Activated T-helper 1 cell treated with anti-CD3 and anti-CD28 coated beads, Interleukin-2, amount 50 U/mL, for 16 hours (primary cell): ENCODE measurements at regions not wholly inside any gene's neighbourhood (a gene's known extent, or its start where the extent isn't known, plus 50 kb on each side); places are given as distances from the start of the nearest gene placed in this dataset.

ENCODE experiments used
- DNase-seq, 2 donors: peaks; one replicate each; pipeline ENCODE4 v3.0.0-alpha.2; 2020; ENCODE audit warnings: low read depth in 1 of 2, low spot score in 1 of 2

DNA sequence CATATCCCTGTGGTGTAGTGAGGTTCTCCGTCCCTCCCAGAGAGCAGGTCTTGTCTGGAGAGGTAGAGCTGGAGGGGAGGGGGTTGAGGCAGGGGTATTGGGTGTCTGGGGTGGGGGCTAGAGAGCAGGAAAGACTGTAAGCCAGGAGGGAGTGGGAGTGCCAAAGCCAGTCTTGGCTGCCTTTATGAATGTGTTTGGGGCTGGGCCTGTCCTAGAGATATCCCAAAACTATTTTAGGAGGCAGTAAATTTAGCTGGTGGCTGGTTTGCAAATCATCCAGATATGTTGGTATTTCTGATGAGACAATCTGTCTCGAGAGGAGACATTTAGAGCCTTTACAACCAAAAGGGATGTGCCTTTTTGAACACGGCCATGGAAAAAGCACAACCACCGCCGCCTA, 166.6 kb downstream of the TLE3 start:
- no peak for DNase-seq

DNA sequence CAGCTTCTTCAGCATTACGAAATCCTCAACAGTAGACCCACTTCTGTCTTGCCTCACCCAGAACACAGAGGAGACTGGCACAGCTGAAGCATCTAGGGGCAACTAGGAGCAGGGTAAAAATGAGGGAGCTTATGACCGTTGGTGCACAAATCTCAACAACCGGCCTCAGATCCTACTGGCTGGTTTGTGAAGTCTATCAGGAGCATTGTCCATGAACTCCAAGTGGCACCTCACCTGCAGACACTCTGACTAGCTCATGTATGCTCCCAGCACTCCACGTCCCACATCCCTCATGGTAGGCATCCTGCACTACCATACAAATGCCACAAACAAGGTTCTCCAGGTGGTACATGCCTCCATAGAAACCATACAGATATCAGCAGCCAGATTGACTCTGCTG, 163.1 kb downstream of the TLE3 start:
- no peak for DNase-seq

DNA sequence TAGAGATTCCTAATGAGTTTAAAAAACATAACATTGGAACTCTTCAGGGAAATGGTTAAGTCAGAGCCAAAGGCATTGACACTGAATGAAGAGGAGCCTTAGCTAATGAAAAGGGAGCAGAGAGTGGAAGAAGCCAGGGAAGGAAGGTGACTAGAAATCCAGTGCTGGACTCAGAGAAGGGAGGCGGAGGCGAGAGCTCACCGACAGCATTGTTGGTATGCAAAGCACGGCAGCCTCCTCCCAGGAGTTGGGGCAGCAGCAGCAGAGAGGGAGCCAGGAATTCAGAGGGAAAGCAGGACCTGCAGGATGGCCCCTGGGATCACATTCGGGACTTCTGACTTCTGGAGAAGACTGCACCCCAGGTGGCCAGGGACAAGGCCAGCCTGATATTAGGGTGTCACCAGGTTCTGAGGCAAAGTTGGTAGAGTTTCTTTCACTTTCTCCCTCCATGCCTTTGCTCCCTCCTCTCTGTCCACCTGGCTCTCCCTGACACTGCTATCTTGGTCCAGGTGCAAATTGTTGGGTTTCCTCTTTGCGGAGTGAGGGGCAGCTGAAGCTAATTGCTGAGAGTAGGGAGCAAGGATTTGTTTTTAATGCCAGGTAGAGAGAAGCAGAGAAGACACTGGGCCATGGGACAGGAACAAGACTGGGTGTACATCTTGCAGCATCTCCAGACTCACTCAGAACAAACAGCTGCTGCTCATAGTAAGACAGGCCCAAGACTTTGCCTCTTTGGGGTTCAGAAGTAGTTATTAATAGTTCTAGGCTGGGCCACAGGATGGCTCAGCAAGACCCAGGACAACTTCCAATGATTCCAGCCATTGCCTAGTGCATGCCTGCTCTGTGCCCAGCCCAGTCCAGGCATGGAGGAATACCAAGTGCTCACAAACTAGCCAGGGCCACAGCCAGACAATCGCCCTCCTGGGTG, 157.9 kb downstream of the TLE3 start:
- no peak for DNase-seq

DNA sequence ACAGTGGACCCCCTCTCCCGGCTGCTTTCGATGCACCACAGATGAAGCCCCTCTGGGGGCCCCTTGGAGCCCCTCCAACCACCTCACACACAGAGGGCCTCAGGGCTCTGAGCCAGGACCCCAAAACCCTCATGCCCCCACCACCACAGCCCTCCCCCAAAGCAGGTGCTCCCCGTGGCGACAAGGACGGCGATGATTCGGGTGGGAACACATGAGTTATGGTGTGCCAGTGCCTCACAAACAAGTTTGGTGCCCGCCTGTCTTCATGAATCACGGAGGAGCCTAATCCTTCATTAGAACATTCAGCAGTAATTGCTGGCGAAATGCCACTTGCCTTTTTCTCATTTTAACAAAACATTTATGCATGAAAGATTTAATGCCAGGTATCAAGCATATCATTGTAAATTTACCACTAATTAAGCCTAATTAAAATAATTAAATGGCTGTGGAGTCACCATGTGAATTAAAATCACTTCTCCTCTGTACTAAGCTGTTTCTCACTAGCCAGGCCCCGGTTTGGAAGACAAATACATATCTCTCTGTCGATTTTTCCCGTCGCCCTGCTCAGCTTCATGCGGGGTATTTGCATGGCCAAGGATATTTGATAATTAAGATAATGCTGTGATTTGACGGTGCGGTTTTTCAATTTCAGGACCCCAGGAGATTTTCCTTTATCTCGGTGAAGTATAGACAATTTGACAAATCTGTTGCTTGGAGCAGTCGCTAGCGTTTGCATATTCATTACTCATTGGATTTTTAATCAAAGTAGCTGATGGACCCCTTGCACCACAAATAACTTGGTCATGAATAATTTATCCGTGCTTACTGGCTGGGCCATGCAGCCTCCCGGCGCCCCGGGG, 157.0 kb downstream of the TLE3 start:
- DNase-seq: no peak

DNA sequence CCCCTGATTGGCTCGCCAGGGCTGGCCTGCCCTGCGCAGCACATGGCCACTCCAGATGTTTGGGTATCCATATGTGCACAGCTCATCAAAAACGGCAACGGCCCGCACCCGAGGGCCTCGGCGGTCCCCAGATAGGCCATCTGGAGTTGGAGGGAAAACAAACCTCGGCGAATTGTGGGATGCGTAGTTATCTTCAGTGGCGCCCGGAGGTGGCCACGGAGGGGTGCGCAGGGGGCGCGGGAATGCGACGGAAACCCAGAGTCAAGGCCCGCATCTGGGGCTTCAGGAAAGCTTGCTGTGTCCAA, 156.5 kb downstream of the TLE3 start:
- DNase-seq: no peak

DNA sequence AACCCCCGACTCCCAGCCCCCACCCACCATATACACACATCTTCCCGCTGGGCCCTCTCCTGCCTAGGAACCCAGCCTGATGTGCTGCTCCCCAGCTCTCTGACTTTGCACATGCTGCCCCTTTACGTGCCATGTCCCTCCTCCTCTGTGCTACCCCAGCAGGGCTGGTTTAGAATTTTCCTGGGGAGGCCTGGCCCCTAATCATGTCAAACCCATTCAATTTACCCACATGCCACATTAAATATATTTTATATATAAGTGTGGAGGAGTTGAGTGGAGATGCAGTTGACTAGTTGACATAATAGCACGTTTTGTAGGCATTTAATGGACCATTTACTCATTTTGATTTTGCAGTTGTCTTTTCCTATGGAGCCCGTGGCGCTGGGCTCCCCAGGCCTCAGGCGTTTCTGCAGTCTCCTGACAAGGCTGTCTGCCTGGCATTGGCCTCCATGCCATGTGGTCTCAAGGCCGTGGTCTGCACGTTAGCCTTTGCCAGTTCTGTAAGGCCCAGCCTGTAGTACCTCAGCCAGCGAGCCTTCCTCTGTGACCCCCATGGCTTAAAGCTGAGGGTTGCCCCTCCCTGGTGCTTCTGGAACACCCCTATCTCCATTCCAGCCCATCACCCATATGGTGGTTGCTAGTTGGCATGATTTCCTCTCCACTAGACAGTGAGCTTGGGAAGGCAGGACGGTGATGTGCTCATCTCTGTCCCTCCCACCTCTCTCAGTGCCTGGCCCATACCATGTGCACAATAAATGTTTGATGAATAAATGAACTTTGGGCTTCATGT, 155.8 kb downstream of the TLE3 start:
- no peak for DNase-seq

DNA sequence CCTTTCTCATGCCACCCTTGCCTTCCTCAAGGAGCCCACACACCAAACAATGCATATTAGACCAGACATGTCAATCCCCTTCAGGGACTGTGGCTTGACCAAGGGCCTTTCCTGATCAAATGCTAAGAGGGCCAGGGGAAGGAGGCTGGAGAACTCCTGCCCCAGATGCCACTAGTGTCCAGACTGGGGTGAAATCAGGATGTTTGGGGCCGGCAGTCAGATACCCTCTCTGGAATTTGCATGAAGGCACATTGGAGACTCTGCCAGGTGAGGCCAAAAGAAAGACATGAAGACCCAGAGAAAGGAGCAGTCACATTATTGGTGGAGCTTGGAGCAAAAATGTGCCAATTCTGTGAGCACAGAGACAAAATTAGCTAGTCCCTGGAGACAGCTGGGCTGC, 154.1 kb downstream of the TLE3 start:
- no peak for DNase-seq

DNA sequence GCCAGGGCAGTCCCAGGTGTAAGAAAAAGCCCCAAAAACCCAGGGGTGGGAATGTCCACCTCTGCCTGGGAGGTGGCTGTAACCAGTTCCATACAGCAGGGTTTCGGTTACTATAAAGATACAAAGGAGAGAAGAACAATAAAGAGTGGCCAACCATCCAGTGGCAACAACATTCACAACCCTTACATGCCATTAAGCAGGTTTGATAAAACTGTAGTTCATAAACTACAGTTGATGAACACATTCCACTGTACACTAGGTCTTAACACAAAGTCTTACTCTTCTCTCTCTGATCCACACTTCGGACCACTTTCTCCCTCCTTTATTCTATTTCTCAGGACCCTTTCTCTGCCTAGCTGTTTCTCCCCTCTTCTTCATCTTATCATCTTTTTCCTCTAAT, 152.0 kb downstream of the TLE3 start:
- no peak for DNase-seq

DNA sequence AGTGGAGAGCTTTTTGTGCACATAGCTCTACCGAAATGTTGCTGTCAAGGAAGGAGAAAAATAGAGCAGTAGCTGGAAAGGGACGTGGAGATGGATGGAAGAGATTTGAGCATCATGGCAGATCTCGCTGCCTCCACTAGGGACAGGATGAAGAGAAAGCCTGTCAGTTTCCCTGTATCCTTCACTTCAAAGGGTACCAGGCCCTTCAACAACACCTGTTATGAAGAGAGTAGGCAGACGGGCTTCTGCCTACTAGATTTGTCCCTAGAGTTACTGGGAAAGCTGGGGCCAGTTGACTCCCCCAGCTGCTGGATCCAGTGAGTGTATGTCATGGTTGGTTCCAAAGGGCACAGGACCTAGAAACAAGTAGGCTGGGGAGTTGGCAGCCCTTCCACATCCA, 150.8 kb downstream of the TLE3 start:
- no peak for DNase-seq

DNA sequence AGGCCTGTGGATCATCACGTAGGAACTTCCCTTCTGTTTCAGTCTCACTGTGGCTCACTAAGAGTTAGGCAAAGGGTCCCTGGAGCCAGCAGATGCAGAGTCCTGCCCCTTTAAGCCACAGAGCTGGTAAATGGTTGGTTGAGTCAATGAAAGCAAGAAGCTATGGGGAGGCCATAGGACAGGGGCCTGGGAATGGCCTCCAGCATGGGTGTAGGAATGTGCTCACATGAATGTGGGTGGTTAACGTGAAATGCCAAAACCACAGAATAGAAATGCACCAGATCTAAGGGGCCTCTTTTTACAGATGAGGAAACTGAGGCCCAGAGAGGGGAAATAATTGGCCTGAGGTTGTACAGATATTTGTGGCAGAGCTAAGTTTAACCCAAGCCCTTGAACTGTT, 150.3 kb downstream of the TLE3 start:
- DNase-seq: no peak

DNA sequence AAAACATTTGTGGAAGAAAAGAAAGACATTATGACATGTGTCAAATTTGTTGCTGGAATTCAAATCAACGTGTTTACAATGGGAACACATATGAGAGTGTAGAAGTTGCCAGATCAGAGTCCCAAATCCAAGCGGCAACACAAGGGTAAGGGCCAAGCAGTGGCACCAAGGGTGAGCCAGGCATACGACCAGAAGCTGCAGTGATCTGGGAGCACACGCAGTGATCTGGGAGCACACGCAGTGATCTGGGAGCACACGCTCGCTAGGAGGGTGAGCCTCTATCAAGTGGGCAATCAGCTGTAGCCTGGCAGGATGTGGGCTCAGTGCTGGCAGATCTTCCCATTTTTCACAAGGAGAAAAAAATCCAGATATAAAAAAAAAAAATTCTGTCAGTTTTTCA, 148.2 kb downstream of the TLE3 start:
- no peak for DNase-seq

DNA sequence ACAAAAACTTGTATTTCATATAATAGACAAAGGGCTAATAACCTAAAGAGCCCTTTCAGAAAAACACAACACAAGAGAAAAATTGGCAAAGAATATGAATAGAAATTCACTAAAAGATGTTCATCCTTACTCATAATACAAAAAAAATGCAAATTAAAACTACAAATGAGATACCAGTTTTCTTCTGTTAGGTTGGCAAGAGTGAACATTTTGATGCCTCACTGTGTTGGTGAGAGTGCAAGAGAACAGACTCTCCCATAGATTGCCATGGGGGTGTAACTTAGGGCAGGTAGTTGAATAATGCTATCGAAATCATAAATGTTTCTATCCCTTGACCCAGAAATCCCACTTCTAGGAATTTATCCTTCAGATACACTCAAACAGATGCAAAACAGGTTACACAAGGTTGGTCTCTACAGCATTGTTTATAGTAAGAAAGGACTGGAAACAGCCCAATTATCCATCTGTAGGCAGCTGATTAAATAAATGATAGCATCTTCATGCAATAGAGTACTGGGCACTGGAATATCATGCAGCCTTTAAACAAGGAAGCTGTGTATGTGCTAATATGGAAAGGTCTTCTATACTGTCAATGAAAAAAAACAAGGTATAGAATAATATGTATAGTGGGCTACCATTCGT, 146.3 kb downstream of the TLE3 start:
- no peak for DNase-seq

DNA sequence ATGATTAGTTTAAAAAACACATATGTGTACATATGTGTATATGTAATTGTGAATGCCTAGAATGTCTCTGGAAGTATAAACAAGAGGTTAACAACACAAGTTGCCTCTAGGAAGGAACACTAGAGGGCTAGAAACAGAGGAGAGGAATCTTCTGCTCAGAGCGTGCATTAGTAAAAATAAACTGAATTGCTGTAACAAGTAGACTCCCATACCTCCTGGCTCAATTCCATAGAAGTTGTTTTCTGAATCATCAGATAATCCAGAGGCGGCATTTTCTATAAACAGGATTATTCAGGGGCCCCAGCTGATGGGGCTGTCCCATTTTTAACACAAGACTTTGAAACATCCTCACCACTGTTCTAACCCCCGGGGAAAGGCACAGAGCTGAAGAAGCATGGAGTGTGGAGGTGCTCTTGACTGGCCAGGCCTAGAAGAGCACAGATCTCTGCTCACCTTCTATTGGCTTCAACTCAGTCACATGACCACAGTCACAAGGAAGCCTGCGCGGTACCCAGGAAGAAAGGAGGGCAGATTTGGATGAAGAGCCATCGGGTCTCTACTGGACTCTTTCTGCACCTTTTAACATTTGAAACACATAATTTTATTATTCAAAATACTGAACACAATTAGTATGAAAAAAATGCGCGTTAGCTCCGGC, 145.7 kb downstream of the TLE3 start:
- DNase-seq: no peak

DNA sequence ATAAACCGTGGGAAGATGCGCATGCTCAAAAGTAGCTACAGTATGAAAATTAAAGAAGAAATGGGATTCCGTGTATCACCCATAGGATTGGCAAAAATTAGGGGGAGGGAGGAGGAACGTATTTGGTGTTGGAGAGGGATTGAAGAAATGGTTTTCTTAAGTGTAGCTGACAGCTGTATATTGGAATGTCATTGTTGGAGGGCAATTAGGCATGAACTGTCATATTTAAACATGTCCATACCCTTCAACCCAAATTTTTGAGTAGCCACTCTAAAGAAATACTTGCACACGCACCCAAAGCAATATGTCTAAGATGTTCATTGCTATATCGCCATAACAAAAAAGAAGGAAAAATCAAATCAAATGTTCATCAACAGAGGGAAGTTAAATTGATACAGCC, 144.7 kb downstream of the TLE3 start:
- no peak for DNase-seq

DNA sequence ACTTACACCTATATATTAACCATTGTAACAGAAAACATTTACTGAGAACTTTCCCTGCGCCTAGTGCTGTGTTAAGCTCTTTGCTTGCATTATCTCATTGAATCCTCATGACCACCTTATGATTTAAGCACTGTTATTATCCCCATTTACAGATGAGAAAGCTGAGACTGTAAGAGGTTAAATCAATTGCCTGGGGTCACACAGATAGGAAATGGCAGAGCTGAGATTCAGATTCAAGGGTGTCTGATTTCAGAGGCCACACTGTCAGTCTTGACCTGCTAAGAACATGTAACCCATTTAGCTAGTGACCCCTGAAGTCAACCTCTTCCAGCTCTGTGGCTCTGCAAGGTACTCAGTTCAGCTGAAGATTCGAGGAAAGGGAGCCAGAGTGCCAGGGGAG, 143.9 kb downstream of the TLE3 start:
- DNase-seq: no peak

DNA sequence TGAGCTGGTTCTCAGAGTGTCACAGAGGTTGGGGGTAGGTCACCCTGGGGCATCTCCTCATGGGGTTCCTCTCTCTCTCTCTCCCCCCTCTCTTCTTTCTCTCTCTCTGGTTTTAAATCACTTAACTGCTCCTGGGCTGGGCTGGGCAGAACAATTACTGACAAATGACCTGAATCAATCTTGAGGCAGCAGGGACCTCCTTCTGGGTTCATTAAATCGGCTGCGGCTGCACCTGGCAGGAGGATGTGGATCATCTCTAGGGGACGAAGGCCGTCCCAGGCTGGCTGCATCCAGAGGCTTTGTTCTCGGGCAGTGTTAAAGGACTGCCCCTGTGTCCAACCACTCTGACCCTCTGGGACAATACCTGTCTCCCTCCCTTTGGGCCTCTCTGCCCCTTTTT, 143.1 kb downstream of the TLE3 start:
- no peak for DNase-seq

DNA sequence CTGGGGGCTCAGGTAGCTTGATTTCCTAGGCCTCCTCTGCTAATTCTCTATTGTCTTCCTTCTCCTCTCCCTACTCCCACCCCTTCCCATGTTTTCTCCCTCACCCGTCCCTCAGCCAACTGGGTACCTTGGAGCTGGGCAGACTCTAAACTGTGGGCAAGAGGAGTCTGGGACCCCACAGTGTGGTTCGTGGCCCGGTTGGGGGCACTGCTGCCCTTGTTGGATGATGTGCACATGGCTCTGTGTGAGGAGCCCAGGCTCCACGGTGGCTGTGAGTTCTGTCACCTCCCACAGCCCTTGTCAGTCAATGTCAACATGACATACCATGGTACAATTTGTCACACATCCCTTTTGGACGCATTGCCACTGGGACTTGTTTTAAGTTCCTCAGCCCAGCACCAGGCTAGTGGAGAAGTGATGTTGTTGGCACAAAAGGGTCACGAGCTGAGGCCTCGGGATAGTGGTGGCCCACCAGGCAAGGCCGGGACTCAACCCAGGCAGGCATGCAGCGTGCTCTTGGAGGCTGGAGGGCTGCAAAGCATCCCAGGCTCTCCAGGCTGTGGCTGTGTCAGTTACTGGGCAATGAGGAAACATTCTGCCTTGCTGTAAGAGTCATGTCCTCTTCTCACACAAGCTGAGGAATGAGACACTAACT, 142.3 kb downstream of the TLE3 start:
- DNase-seq: no peak

DNA sequence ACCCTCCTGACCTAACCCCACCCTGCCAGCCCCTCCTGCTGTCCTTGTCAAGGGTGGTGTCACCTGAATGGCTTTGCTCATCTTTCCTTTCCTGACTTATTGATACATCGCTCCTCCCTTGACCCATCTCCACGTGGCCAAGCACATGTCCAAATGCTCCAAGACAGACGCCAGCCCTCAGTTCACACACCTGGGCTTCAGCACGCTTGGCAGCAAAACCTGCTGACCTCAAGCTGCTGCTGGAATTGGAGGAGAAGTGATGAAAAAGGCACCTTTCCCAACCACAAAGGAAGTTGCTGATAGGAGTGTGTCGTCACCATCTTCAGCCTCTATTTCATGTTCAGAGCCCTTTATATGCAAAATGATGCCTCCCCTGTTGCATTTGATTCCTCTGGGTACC, 141.3 kb downstream of the TLE3 start:
- no peak for DNase-seq

DNA sequence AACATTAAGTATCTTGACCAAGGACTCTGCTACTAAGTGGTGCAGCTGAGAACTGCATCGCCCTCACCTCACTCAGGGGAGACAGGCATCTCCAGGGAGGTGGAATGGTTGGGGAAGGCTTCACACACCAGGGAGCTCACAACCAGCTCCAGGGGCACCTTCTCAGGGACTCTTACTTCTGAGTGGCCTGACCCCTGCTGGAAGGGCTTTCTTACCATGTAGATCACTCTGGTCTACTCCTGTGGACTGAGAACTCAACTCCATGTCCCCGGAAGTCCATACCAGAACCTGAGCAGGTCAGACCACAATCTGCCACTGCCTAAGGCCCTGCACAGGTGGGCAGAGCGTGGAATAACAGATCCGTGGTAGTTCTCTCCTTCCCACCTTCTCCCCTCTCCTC, 140.5 kb downstream of the TLE3 start:
- no peak for DNase-seq

DNA sequence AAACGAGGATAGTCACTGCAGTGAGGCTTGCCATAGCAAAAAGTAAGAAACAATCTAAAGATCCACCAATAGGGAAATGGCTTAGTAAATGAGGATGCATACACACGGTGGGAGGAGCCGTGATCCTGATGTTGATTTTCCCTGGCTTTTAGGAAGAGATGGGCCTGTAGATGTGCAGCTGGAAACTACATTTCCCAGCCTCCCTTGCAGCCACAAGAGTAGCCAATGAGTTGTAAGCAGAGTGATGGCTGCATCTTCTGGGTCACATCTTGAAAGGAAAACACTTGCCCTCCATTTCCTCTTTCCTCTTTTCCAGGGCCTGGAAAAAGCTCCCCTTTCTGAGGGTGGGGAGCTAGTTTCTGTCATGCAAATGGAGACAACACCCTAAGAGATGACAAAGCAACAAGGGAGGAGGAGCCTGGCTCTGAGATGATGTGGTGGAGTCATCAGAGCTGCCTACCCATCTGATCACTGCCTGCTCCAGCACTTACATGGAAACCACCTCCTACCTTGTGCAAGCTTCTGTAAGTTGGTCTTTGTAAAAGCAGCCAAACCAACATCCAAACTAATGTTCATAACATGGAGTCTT, 139.1 kb downstream of the TLE3 start:
- no peak for DNase-seq
